Mucosa of descending colon (tissue), 3 donors: ENCODE measurements at regions not wholly inside any gene's neighbourhood (a gene's known extent, or its start where the extent isn't known, plus 50 kb on each side); places are given as distances from the start of the nearest gene placed in this dataset.
A peak's percentile ranks its signal among the peaks of the same experiment; 100 is the strongest.
"Not testable (repeated sequence)": the region's sequence is repeated elsewhere in the genome, so short reads cannot be mapped to it uniquely, and the experiment has no call there.

Source experiments
- ATAC-seq: fragments of 200-7000 bp; cut with Tn5 transposase; one replicate; pipeline ENCODE4 v1.9.1; 2020; ENCODE audit warnings: mild to moderate bottlenecking, moderate library complexity
- DNase-seq, 3 donors: peaks; one replicate each; pipeline ENCODE4 v3.0.0-alpha.2; 2020
- H3K36me3 ChIP-seq: fragments of 200-600 bp; one replicate; pipeline ENCODE4 v1.8.0; 2021; ENCODE audit warnings: low read depth, mild to moderate bottlenecking
- H3K4me1 ChIP-seq: fragments of 200-600 bp; one replicate; pipeline ENCODE4 v1.8.0; 2021; ENCODE audit warnings: low read depth, mild to moderate bottlenecking
- H3K4me3 ChIP-seq: fragments of 200-600 bp; one replicate; pipeline ENCODE4 v1.8.0; 2021; ENCODE audit warnings: mild to moderate bottlenecking
- H3K9me3 ChIP-seq: fragments of 200-600 bp; one replicate; pipeline ENCODE4 v1.8.0; 2021; ENCODE audit warnings: mild to moderate bottlenecking
- CTCF ChIP-seq: fragments of 200-600 bp; IDR thresholded peaks from one replicate; pipeline ENCODE4 v1.8.0; 2022; ENCODE audit warnings: antibody characterized with exemption, mild to moderate bottlenecking
- intact Hi-C, 2 donors: fragments of 100-400 bp; cut with DNase I in 1 of 2; cut with micrococcal nuclease in 1 of 2; formaldehyde crosslinking; loops; one replicate each; pipeline versions ENCODE4 v1.11.0 to v1.11.1; 2022; cut with DNase I, micrococcal nuclease
- donor health status: DM: no; HTN: no; CAD: no; lungs with moderate emphysema.
- donor health status: DM: no; HTN: no; CAD: no.
- donor health status: DM: no; HTN: yes; CAD: no.

- peaks cover 4% of the 10 kb centered on the region for H3K4me1 ChIP-seq
- no peaks in the 10 kb centered on the region for H3K36me3 ChIP-seq
- ATAC-seq = peak; percentile 95
- peak in 2 of 3 donors; percentile 43 to 49 for DNase-seq
- H3K9me3 ChIP-seq = no peaks in the 10 kb centered on the region
- no peak overlapping the region for H3K4me3 ChIP-seq
- no peak for TF ChIP-seq CTCF
- intact Hi-C loops = no loop called here
Observed at GRCh38 chr4:151540728-151541388, 131.9 kb downstream of the FHIP1A start.

GRCh38 chr4:151541389-151542071, 132.6 kb downstream of the FHIP1A start:
- Histone ChIP-seq H3K36me3 (no peaks in the 10 kb centered on the region), H3K4me3 (no peak overlapping the region), H3K4me1 (peaks cover 4% of the 10 kb centered on the region), H3K9me3 (no peaks in the 10 kb centered on the region)
- TF ChIP-seq CTCF = no peak
- no peak for DNase-seq
- intact Hi-C loops = no loop called here
- no peak for ATAC-seq

GRCh38 chr4:151548708-151549107, 139.7 kb downstream of the FHIP1A start:
- Histone ChIP-seq H3K36me3 (no peaks in the 10 kb centered on the region), H3K9me3 (peaks cover 14% of the 10 kb centered on the region), H3K4me3 (no peak overlapping the region), H3K4me1 (peaks cover 7% of the 10 kb centered on the region)
- intact Hi-C loops = no loop called here
- DNase-seq (no peak), ATAC-seq (no peak)
- no peak for TF ChIP-seq CTCF

GRCh38 chr4:151549378-151549777, 140.4 kb downstream of the FHIP1A start:
- H3K36me3 ChIP-seq, H3K4me3 ChIP-seq, DNase-seq, intact Hi-C loops, ATAC-seq: not testable (repeated sequence)
- Histone ChIP-seq H3K9me3 (peaks cover 14% of the 10 kb centered on the region), H3K4me1 (peaks cover 13% of the 10 kb centered on the region)

- ATAC-seq = peak; percentile 99
- peaks cover 3% of the 10 kb centered on the region for H3K9me3 ChIP-seq
- H3K36me3 ChIP-seq = no peaks in the 10 kb centered on the region
- peaks cover 18% of the 10 kb centered on the region for H3K4me1 ChIP-seq
- intact Hi-C loops = no loop called here
- TF ChIP-seq CTCF = no peak
- DNase-seq = peak; percentile 47 to 83 (median 62)
- H3K4me3 ChIP-seq = no peak overlapping the region
Observed at GRCh38 chr4:151553874-151554273, 144.9 kb downstream of the FHIP1A start.

- intact Hi-C loops = no loop called here
- no peaks in the 10 kb centered on the region for H3K36me3 ChIP-seq
- peaks cover 18% of the 10 kb centered on the region for H3K4me1 ChIP-seq
- H3K9me3 ChIP-seq = no peaks in the 10 kb centered on the region
- no peak for DNase-seq
- no peak for TF ChIP-seq CTCF
- no peak for ATAC-seq
- H3K4me3 ChIP-seq = no peak overlapping the region
Observed at GRCh38 chr4:151555151-151555945, 146.4 kb downstream of the FHIP1A start.
